RKO (cell line): ENCODE measurements at regions not wholly inside any gene's neighbourhood (a gene's known extent, or its start where the extent isn't known, plus 50 kb on each side); places are given as distances from the start of the nearest gene placed in this dataset.
"Not testable (repeated sequence)": the region's sequence is repeated elsewhere in the genome, so short reads cannot be mapped to it uniquely, and the experiment has no call there.

ENCODE experiments used
- DNase-seq: peaks from one replicate; pipeline ENCODE4 v3.0.0-alpha.2; 2016; ENCODE audit warnings: low spot score

- DNase-seq, result no peak
Observed at GRCh38 chr6:16823718-16824352, 62.6 kb upstream of the ATXN1 start.

- no peak for DNase-seq
Observed at GRCh38 chr6:16822975-16823717, 61.9 kb upstream of the ATXN1 start.

- DNase-seq, result no peak
Observed at GRCh38 chr6:16822529-16822928, 61.3 kb upstream of the ATXN1 start.

GRCh38 chr6:16821834-16822264 lies 60.6 kb upstream of the ATXN1 start:
- no peak for DNase-seq

- DNase-seq, result not testable (repeated sequence)
Observed at GRCh38 chr6:16820262-16820661, 59.0 kb upstream of the ATXN1 start.

GRCh38 chr6:16819752-16820151 lies 58.5 kb upstream of the ATXN1 start:
- DNase-seq, result peak; percentile 2

GRCh38 chr6:16818992-16819626 lies 57.8 kb upstream of the ATXN1 start:
- no peak for DNase-seq

GRCh38 chr6:16817594-16817993 lies 56.3 kb upstream of the ATXN1 start:
- DNase-seq, result no peak

- DNase-seq, result no peak
Observed at GRCh38 chr6:16816891-16817290, 55.6 kb upstream of the ATXN1 start.

GRCh38 chr6:16812993-16813392 lies 51.7 kb upstream of the ATXN1 start:
- no peak for DNase-seq

GRCh38 chr6:16811277-16811979 lies 50.2 kb upstream of the ATXN1 start:
- no peak for DNase-seq
